ENCODE measurements at regions not wholly inside any gene's neighbourhood (a gene's known extent, or its start where the extent isn't known, plus 50 kb on each side); places are given as distances from the start of the nearest gene placed in this dataset.

GRCh38 chr2:13714466-13714865 is 918.1 kb upstream of the LRATD1 start:
- Histone ChIP-seq H3K4me3 (ENCODE audit: low read length) (no peak overlapping the region), H3K4me1 (ENCODE audit: low read length) (no peaks in the 10 kb centered on the region), H3K9ac (ENCODE audit: low read length) (no peak overlapping the region), H3K4me2 (ENCODE audit: low read depth, low read length) (no peak overlapping the region), H3K27me3 (replicated peaks; ENCODE audit: insufficient read depth, low read length) (no peaks in the 10 kb centered on the region), H3K79me2 (ENCODE audit: low read length) (no peaks in the 10 kb centered on the region), H4K20me1 (ENCODE audit: insufficient read depth, low read length) (no peaks in the 10 kb centered on the region), H3K9me3 (replicated peaks; ENCODE audit: insufficient read depth, low read length) (no peaks in the 10 kb centered on the region), H3F3A (ENCODE audit: insufficient read depth, low read length) (no peaks in the 10 kb centered on the region), H3K9me2 (replicated peaks; ENCODE audit: insufficient read depth, low read length) (0 out of 2 replicates have a peak, but pooled peaks cover 2% of the 10 kb centered on the region), H3K36me3 (replicated peaks; ENCODE audit: insufficient read depth, low read length) (no peaks in the 10 kb centered on the region), H3K27ac (ENCODE audit: low read length) (no peak overlapping the region), H2AFZ (ENCODE audit: low read length) (no peak overlapping the region)
- DNase-seq: no peak
- TF ChIP-seq EZH2 (optimal IDR thresholded peaks at IDR 0.05; ENCODE audit: low read depth, low read length) (no peak), CTCF (IDR thresholded peaks at IDR 0.05; ENCODE audit: low read length) (no peak), EZH2phosphoT487 (IDR thresholded peaks at IDR 0.05; ENCODE audit: low read length) (no peak)

- Histone ChIP-seq H3K4me2 (ENCODE audit: low read depth, low read length) (no peak overlapping the region), H3K9ac (ENCODE audit: low read length) (no peak overlapping the region), H3K9me3 (replicated peaks; ENCODE audit: insufficient read depth, low read length) (no peaks in the 10 kb centered on the region), H3K4me3 (ENCODE audit: low read length) (no peak overlapping the region), H3K4me1 (ENCODE audit: low read length) (no peaks in the 10 kb centered on the region), H3K9me2 (replicated peaks; ENCODE audit: insufficient read depth, low read length) (no peaks in the 10 kb centered on the region), H2AFZ (ENCODE audit: low read length) (no peak overlapping the region), H4K20me1 (ENCODE audit: insufficient read depth, low read length) (no peaks in the 10 kb centered on the region), H3K27me3 (replicated peaks; ENCODE audit: insufficient read depth, low read length) (no peaks in the 10 kb centered on the region), H3K79me2 (ENCODE audit: low read length) (no peaks in the 10 kb centered on the region), H3F3A (ENCODE audit: insufficient read depth, low read length) (no peaks in the 10 kb centered on the region), H3K36me3 (replicated peaks; ENCODE audit: insufficient read depth, low read length) (no peaks in the 10 kb centered on the region), H3K27ac (ENCODE audit: low read length) (no peak overlapping the region)
- TF ChIP-seq CTCF (IDR thresholded peaks at IDR 0.05; ENCODE audit: low read length): no peak
- TF ChIP-seq EZH2phosphoT487 (IDR thresholded peaks at IDR 0.05; ENCODE audit: low read length): no peak
- no peak for TF ChIP-seq EZH2 (optimal IDR thresholded peaks at IDR 0.05; ENCODE audit: low read depth, low read length)
- DNase-seq: no peak
Observed at GRCh38 chr2:13725945-13726344, 906.6 kb upstream of the LRATD1 start.

GRCh38 chr2:13745330-13745729 is 887.2 kb upstream of the LRATD1 start:
- no peak overlapping the region for H3K4me2 ChIP-seq (ENCODE audit: low read depth, low read length)
- H3K4me3 ChIP-seq (ENCODE audit: low read length): no peak overlapping the region
- H3K4me1 ChIP-seq (ENCODE audit: low read length): no peaks in the 10 kb centered on the region

More at GRCh38 chr2:13745330-13745729, 887.2 kb upstream of the LRATD1 start:
- TF ChIP-seq EZH2 (optimal IDR thresholded peaks at IDR 0.05; ENCODE audit: low read depth, low read length): no peak
- no peak for TF ChIP-seq EZH2phosphoT487 (IDR thresholded peaks at IDR 0.05; ENCODE audit: low read length)
- TF ChIP-seq CTCF (IDR thresholded peaks at IDR 0.05; ENCODE audit: low read length): no peak
- no peak for DNase-seq
- Histone ChIP-seq H3K36me3 (replicated peaks; ENCODE audit: insufficient read depth, low read length) (no peaks in the 10 kb centered on the region), H4K20me1 (ENCODE audit: insufficient read depth, low read length) (no peaks in the 10 kb centered on the region), H3K9me2 (replicated peaks; ENCODE audit: insufficient read depth, low read length) (no peaks in the 10 kb centered on the region), H3K9ac (ENCODE audit: low read length) (no peak overlapping the region), H3K27ac (ENCODE audit: low read length) (no peak overlapping the region), H3K79me2 (ENCODE audit: low read length) (no peaks in the 10 kb centered on the region), H3K27me3 (replicated peaks; ENCODE audit: insufficient read depth, low read length) (no peaks in the 10 kb centered on the region), H3K9me3 (replicated peaks; ENCODE audit: insufficient read depth, low read length) (no peaks in the 10 kb centered on the region), H3F3A (ENCODE audit: insufficient read depth, low read length) (no peaks in the 10 kb centered on the region), H2AFZ (ENCODE audit: low read length) (no peak overlapping the region)
